ENCODE measurements at regions not wholly inside any gene's neighbourhood (a gene's known extent, or its start where the extent isn't known, plus 50 kb on each side); places are given as distances from the start of the nearest gene placed in this dataset.

GRCh38 chr20:4427940-4428586, 179.0 kb upstream of the ADRA1D start:
- no peak for DNase-seq

- DNase-seq = no peak
Measured at GRCh38 chr20:4418141-4418540, 169.1 kb upstream of the ADRA1D start.

- no peak for DNase-seq
Measured at GRCh38 chr20:4415281-4415680, 166.2 kb upstream of the ADRA1D start.

GRCh38 chr20:4413314-4414049, 164.4 kb upstream of the ADRA1D start:
- DNase-seq = no peak

- DNase-seq = no peak
Measured at GRCh38 chr20:4412216-4412615, 163.1 kb upstream of the ADRA1D start.

- DNase-seq = no peak
Measured at GRCh38 chr20:4411744-4412143, 162.7 kb upstream of the ADRA1D start.

GRCh38 chr20:4406627-4407026, 157.5 kb upstream of the ADRA1D start:
- no peak for DNase-seq

GRCh38 chr20:4401601-4402000, 152.5 kb upstream of the ADRA1D start:
- no peak for DNase-seq

- no peak for DNase-seq
Measured at GRCh38 chr20:4384961-4385360, 135.9 kb upstream of the ADRA1D start.

GRCh38 chr20:4383961-4384360, 134.9 kb upstream of the ADRA1D start:
- DNase-seq = no peak

GRCh38 chr20:4375881-4376280, 126.8 kb upstream of the ADRA1D start:
- no peak for DNase-seq

- DNase-seq = no peak
Measured at GRCh38 chr20:4373454-4373853, 124.4 kb upstream of the ADRA1D start.

GRCh38 chr20:4371623-4372251, 122.7 kb upstream of the ADRA1D start:
- DNase-seq = no peak

GRCh38 chr20:4370851-4371250, 121.8 kb upstream of the ADRA1D start:
- no peak for DNase-seq

GRCh38 chr20:4369798-4370124, 120.7 kb upstream of the ADRA1D start:
- no peak for DNase-seq

- DNase-seq = no peak
Measured at GRCh38 chr20:4369119-4369797, 120.2 kb upstream of the ADRA1D start.

- no peak for DNase-seq
Measured at GRCh38 chr20:4366076-4366475, 117.0 kb upstream of the ADRA1D start.

GRCh38 chr20:4358552-4358951, 109.5 kb upstream of the ADRA1D start:
- DNase-seq = no peak

- DNase-seq = no peak
Measured at GRCh38 chr20:4352348-4352747, 103.3 kb upstream of the ADRA1D start.

GRCh38 chr20:4350096-4350495, 101.0 kb upstream of the ADRA1D start:
- DNase-seq = no peak

GRCh38 chr20:4344670-4345069, 95.6 kb upstream of the ADRA1D start:
- DNase-seq = no peak

GRCh38 chr20:4342609-4343008, 93.5 kb upstream of the ADRA1D start:
- DNase-seq = no peak

GRCh38 chr20:4341804-4342485, 92.9 kb upstream of the ADRA1D start:
- no peak for DNase-seq

Measured in T-helper 9 cell (primary cell).